KOPT-K1 (cell line): ENCODE measurements at regions not wholly inside any gene's neighbourhood (a gene's known extent, or its start where the extent isn't known, plus 50 kb on each side); places are given as distances from the start of the nearest gene placed in this dataset.

Source experiments
- H3K27ac ChIP-seq: fragments of 200-600 bp; sonication (generic); 2 replicates; pipeline ENCODE4 v1.5.1; 2016; ENCODE audit warnings: antibody characterized with exemption, mild to moderate bottlenecking, low read depth, low read length; ENCODE audit not compliant: poor library complexity, severe bottlenecking
- H3K36me3 ChIP-seq: fragments of 200-600 bp; sonication (generic); 2 replicates; pipeline ENCODE4 v1.5.1; 2017; ENCODE audit warnings: antibody characterized with exemption, mild to moderate bottlenecking, low read length, moderate library complexity; ENCODE audit not compliant: insufficient read depth
- H3K9me3 ChIP-seq: fragments of 200-600 bp; sonication (generic); 2 replicates; pipeline ENCODE4 v1.5.1; 2017; ENCODE audit warnings: antibody characterized with exemption, low read length, mild to moderate bottlenecking; ENCODE audit not compliant: insufficient read depth, poor library complexity, severe bottlenecking

GRCh38 chr14:40899435-40899834 lies 707.2 kb upstream of the LRFN5 start:
- Histone ChIP-seq H3K36me3 (no peaks in the 10 kb centered on the region), H3K9me3 (no peaks in the 10 kb centered on the region), H3K27ac (no peak overlapping the region)

- Histone ChIP-seq H3K9me3 (no peaks in the 10 kb centered on the region), H3K27ac (no peak overlapping the region), H3K36me3 (no peaks in the 10 kb centered on the region)
Observed at GRCh38 chr14:40894846-40895245, 711.8 kb upstream of the LRFN5 start.

GRCh38 chr14:40889126-40889525 lies 717.5 kb upstream of the LRFN5 start:
- no peaks in the 10 kb centered on the region for H3K9me3 ChIP-seq
- H3K27ac ChIP-seq, result no peak overlapping the region
- H3K36me3 ChIP-seq, result no peaks in the 10 kb centered on the region

GRCh38 chr14:40887912-40888311 lies 718.8 kb upstream of the LRFN5 start:
- Histone ChIP-seq H3K36me3 (no peaks in the 10 kb centered on the region), H3K27ac (no peak overlapping the region), H3K9me3 (no peaks in the 10 kb centered on the region)

- Histone ChIP-seq H3K9me3 (no peaks in the 10 kb centered on the region), H3K27ac (no peak overlapping the region), H3K36me3 (no peaks in the 10 kb centered on the region)
Observed at GRCh38 chr14:40870252-40870651, 736.4 kb upstream of the LRFN5 start.

- no peak overlapping the region for H3K27ac ChIP-seq
- no peaks in the 10 kb centered on the region for H3K9me3 ChIP-seq
- no peaks in the 10 kb centered on the region for H3K36me3 ChIP-seq
Observed at GRCh38 chr14:40859055-40859454, 747.6 kb upstream of the LRFN5 start.

- no peaks in the 10 kb centered on the region for H3K9me3 ChIP-seq
Observed at GRCh38 chr14:40855343-40855742, 751.3 kb upstream of the LRFN5 start.

GRCh38 chr14:40850191-40850590 lies 756.5 kb upstream of the LRFN5 start:
- Histone ChIP-seq H3K27ac (no peak overlapping the region), H3K36me3 (no peaks in the 10 kb centered on the region), H3K9me3 (no peaks in the 10 kb centered on the region)

More at GRCh38 chr14:40855343-40855742, 751.3 kb upstream of the LRFN5 start:
- H3K36me3 ChIP-seq, result no peaks in the 10 kb centered on the region
- no peak overlapping the region for H3K27ac ChIP-seq

GRCh38 chr14:40847480-40847879 lies 759.2 kb upstream of the LRFN5 start:
- no peak overlapping the region for H3K27ac ChIP-seq
- H3K36me3 ChIP-seq, result no peaks in the 10 kb centered on the region
- no peaks in the 10 kb centered on the region for H3K9me3 ChIP-seq

GRCh38 chr14:40842816-40843215 lies 763.9 kb upstream of the LRFN5 start:
- H3K9me3 ChIP-seq, result no peaks in the 10 kb centered on the region
- no peaks in the 10 kb centered on the region for H3K36me3 ChIP-seq
- no peak overlapping the region for H3K27ac ChIP-seq

- no peaks in the 10 kb centered on the region for H3K36me3 ChIP-seq
- H3K9me3 ChIP-seq, result no peaks in the 10 kb centered on the region
- H3K27ac ChIP-seq, result no peak overlapping the region
Observed at GRCh38 chr14:40841886-40842285, 764.8 kb upstream of the LRFN5 start.

GRCh38 chr14:40838601-40839000 lies 768.1 kb upstream of the LRFN5 start:
- H3K27ac ChIP-seq, result no peak overlapping the region
- H3K36me3 ChIP-seq, result no peaks in the 10 kb centered on the region
- no peaks in the 10 kb centered on the region for H3K9me3 ChIP-seq

GRCh38 chr14:40806471-40806870 lies 800.2 kb upstream of the LRFN5 start:
- no peaks in the 10 kb centered on the region for H3K9me3 ChIP-seq
- H3K27ac ChIP-seq, result no peak overlapping the region
- H3K36me3 ChIP-seq, result no peaks in the 10 kb centered on the region

- Histone ChIP-seq H3K27ac (no peak overlapping the region), H3K9me3 (no peaks in the 10 kb centered on the region), H3K36me3 (no peaks in the 10 kb centered on the region)
Observed at GRCh38 chr14:40796168-40796567, 810.5 kb upstream of the LRFN5 start.

- H3K36me3 ChIP-seq, result no peaks in the 10 kb centered on the region
- no peaks in the 10 kb centered on the region for H3K9me3 ChIP-seq
- H3K27ac ChIP-seq, result no peak overlapping the region
Observed at GRCh38 chr14:40784860-40785259, 821.8 kb upstream of the LRFN5 start.

GRCh38 chr14:40762685-40763084 lies 844.0 kb upstream of the LRFN5 start:
- no peak overlapping the region for H3K27ac ChIP-seq
- H3K9me3 ChIP-seq, result no peaks in the 10 kb centered on the region
- no peaks in the 10 kb centered on the region for H3K36me3 ChIP-seq

- Histone ChIP-seq H3K36me3 (no peaks in the 10 kb centered on the region), H3K9me3 (no peaks in the 10 kb centered on the region), H3K27ac (no peak overlapping the region)
Observed at GRCh38 chr14:40762177-40762576, 844.5 kb upstream of the LRFN5 start.
